ENCODE measurements at regions not wholly inside any gene's neighbourhood (a gene's known extent, or its start where the extent isn't known, plus 50 kb on each side); places are given as distances from the start of the nearest gene placed in this dataset.

- no peak for DNase-seq (ENCODE audit: low read depth in 2 of 2)
Measured at GRCh38 chr3:187929112-187929816, 184.0 kb upstream of the BCL6 start.

- DNase-seq (ENCODE audit: low read depth in 2 of 2) = no peak
Measured at GRCh38 chr3:187930021-187930420, 184.8 kb upstream of the BCL6 start.

GRCh38 chr3:187931101-187931500 is 185.8 kb upstream of the BCL6 start:
- DNase-seq (ENCODE audit: low read depth in 2 of 2) = no peak

DNA sequence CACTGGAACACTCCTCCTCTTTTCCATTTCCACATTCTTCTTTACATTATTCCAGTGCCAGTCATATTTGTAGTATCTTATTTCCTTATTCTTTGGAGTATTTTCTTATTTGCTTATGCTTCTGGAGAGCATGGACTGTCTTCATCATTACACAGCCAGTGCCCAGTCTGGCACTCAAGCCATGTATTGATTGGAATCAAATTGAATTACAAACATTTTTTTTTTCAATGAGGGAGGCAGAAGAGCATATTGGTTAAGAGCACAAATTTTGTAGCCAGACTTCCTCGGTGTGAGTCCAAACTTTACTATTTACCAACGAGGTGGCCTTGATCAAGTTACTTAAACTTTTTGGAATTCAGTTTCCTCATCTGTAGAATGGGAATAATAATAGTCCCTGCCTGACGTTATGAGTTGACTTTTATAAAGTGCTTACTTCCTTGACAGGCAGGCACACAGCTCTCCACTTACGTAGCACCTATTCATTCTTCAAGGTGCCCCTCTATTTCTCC is 186.6 kb upstream of the BCL6 start:
- DNase-seq (ENCODE audit: low read depth in 2 of 2) = no peak

- no peak for DNase-seq (ENCODE audit: low read depth in 2 of 2)
Measured at GRCh38 chr3:187932530-187932929, 187.3 kb upstream of the BCL6 start.

DNA sequence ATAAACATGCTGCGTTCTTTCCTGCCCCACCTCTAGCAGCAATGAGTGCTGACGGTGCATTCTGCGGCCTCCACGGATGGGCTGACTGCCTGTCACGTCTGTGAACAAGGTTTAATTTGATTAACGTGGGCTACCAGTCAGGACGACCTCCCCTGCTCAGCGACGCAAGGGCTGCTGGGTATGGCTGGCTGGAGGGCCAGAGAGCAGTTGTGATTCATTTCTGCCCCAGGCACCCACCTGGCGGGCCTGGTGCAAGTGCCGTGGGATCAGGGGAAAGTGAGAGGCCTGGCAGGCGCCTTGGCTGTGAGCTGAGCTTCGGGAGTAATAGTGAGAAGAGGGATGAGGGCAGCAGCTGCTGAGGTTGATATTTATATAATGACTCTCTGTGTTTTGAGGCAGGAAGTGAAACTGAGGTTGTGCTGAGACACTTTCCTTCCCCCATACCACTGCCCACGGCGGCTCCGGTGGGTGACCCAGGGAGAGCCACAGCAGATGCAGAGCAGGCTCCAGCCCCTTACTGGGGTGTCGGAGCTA is 190.4 kb upstream of the BCL6 start:
- no peak for DNase-seq (ENCODE audit: low read depth in 2 of 2)

DNA sequence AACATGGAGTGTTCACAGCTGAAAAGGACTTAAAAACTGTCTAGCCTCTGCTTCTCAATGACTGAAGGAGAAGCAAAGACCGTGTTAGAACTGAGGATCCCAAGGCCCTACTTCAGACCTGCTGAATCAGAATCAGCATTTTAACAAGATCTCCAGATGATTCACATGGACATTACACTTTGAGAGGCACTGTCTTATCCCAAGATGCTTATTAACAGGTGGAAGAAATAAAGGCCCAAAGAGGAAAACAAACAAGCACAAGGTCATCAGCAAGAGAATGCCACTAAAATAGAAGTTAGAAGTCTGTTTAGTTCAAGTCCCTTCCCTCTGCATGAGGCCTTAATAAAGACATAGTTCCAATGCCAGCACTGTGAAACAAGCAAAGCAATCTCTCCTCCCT is 191.4 kb upstream of the BCL6 start:
- DNase-seq (ENCODE audit: low read depth in 2 of 2) = no peak

GRCh38 chr3:187939891-187940290 is 194.6 kb upstream of the BCL6 start:
- no peak for DNase-seq (ENCODE audit: low read depth in 2 of 2)

DNA sequence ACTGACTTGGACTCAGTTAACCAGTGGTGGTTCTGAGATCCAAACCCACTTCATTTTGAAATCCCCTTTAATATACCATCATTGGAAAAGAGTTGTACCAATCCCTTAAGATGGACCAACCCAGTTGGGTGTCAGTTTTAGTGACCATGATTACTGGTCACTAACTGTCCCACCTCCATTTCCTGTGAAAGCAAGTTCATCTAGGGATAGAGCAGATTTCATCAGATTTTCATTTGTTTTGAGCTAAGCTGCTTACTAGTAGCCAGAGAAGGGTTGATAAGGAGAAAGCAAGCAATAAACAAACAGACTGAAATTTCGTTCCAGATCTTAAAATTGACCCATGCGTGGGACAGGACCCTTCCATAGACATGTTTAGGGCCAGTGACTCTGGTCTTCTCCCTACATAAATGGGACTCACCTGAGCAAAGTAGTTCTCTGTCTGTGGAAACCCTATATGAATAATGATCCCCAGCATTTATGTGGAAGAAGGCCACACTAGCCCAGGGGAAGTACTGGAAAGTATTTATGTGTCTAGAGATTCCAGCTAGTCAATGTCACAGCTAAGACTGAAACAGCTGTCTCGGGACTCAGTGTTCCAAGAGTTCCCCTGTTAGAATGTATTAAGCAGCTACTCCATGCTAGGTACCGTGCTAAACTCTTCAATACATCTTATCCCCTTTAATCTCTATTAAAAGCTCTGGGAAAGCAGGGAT is 196.0 kb upstream of the BCL6 start:
- no peak for DNase-seq (ENCODE audit: low read depth in 2 of 2)

GRCh38 chr3:187941848-187942194 is 196.6 kb upstream of the BCL6 start:
- no peak for DNase-seq (ENCODE audit: low read depth in 2 of 2)

- DNase-seq (ENCODE audit: low read depth in 2 of 2) = no peak
Measured at GRCh38 chr3:187942658-187943241, 197.5 kb upstream of the BCL6 start.

DNA sequence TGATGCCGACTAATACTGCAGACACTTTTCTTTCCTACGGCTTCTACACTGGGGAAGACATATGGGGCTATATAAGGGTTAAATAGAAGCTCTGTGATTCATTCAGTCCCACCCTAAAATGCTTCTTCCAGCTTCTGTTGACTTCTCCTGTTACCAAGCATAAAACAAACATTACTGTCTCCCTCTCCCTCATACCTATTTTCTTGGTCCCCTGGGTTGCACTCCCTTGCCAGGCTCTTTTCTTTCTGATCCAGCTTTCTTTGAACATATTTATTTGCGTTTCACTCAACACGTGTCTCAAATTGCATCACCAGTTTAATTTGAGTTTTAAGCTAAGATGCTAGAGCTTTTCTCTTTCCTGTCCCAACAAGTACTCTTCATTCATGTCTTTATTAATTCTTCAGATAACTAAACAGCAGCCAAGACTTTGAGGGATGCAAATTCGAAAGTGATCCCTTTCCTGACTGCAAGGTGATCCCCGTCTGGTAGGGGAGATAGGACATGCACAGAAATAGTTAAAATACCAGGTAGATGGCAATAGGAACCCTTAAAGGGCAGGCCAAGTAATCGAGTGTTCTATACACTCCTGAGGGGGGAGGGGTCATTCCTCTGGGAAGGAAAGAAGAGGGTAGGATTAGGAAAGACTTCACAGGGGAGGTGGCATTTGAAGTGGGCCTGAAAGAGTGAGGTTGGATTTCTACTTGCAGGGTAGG is 198.6 kb upstream of the BCL6 start:
- no peak for DNase-seq (ENCODE audit: low read depth in 2 of 2)

DNA sequence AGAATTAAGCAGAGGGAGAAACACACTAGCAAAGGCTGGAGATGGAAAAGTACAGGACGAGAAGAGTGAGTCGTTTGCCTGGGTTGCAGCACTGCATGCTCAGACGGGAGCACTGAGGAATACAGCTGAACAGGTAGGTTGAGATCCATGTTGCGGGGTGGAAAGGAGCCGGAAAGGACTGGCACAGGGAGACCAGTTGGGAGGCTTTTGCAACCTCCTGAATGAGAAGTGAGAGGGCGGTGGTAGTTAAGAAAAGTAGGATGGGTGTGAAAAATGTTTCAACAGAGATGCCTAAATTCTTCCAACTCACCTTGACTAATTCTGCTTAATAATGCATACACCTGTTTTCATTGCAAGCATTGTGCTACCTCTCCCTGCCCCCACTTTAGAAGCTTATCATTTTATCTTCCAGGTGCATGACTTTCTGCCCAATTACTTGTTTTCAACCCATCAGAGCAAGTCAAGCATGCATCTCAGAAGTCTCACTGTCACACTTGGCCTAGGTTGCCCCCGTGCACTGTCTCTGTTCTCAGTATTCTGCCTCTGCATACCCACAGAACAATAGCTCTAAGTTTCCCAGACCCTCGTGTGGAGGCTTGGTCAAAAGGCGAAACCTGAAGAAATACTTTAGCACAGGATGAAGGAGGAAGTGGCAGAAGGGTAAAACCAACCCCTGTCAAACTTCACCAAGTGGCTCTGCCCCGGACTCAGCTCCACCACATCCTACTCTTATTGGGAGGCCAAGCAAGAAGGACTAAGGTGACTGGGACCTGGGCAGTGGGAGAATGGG is 199.3 kb upstream of the BCL6 start:
- DNase-seq (ENCODE audit: low read depth in 2 of 2) = no peak

- DNase-seq (ENCODE audit: low read depth in 2 of 2) = no peak
Measured at GRCh38 chr3:187945374-187945773, 200.1 kb upstream of the BCL6 start.

DNA sequence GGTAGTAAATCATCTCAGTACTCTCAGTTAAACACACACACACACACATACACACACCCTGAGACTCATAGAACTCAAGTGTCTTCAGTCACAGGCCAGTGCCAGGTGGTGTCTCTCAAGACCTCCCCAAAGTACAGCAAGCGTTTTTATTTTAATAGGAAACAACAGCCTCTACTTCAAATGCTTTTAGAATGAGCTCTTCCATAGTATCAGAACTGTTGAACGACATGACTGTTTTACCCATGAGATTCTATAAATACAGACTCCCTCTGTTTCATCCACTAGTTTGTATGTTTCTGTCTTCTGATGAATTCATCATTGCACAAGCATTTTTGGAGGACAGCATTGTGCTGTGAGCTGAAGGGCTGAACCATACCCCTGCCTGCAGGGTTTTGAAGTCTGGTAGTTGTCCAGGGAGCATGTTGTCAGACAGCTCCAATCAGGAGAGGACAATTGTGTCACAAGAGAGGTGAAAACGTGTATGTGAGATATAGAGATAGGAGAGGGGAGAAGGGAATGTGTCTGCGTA is 201.0 kb upstream of the BCL6 start:
- no peak for DNase-seq (ENCODE audit: low read depth in 2 of 2)

DNA sequence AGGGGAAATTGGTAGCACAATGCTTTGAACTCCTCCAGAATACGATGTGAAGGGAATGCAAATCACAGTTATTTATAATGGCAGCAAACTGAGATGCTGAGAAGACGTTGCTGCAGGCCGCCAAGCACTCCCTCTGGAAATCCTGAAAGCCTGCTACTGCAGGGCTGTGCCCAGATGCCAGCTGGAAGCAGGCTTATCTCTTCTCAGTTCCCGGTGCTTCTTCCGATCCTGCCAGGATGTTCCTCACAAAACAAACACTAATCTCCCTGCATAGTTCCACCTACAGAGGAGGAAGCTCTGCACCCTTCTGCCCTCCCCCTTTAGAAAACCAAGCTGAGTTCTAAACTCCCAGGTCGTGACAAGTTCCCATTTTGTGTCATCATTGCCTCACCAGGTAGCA is 201.7 kb upstream of the BCL6 start:
- no peak for DNase-seq (ENCODE audit: low read depth in 2 of 2)

- DNase-seq (ENCODE audit: low read depth in 2 of 2) = no peak
Measured at GRCh38 chr3:187947927-187948682, 202.8 kb upstream of the BCL6 start.

DNA sequence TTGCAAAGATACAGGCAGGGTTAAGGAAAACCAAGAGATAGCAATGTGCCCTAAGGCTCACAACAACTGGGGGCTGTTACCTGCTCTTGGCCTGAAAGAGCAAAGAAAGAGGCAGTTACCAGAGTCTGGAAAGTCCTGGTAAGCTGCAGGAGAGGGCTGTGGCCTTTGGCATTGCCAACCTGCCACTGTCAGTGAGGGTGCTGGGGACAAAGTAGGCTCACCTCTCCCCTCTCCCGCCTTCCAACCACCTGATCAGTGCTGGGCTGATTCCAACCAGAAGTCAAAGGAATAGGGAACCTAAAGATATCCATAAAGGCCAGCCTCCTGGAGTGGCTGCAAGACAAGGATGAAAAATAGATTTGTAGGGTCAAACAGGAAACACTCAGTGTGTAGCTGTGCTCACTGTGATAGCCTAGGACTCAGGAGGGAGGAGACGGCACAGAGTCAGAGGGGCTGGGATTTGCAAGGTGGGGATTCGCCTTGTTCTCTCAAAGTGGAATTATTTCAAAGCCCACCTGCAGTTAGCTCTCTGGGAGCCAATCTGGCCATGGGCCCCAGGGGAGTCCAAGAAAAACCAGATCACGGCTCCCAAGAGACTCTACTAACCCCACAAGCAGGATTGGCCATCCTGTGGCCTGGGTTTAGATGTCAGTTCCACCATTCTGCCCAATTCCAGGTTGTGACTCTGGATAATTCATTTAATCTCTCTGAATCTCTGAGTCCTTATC is 204.0 kb upstream of the BCL6 start:
- DNase-seq (ENCODE audit: low read depth in 2 of 2) = no peak

DNA sequence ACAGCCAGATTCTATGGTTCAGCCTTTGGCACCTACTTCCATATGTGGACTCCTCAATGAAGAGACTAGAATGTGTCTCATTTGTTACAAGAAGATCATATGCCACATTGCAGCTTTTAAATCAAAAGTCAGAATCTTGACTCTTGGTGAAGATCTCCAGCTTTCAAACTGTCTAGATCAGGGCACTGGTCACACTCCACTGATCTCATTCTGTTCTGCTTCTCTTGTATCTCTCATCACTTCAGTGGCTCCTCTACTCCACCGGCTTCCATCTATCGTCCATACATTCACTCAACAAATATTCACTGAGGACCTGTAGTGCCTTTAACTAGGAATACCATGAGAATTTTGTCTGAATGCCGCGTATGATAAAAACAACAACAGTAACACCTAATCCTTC is 203.3 kb upstream of the LPP start:
- DNase-seq (ENCODE audit: low read depth in 2 of 2) = no peak
